ACHN (cell line): ENCODE measurements at regions not wholly inside any gene's neighbourhood (a gene's known extent, or its start where the extent isn't known, plus 50 kb on each side); places are given as distances from the start of the nearest gene placed in this dataset.

Experiments used
- DNase-seq: peaks from one replicate; pipeline ENCODE4 v3.0.0-alpha.2; 2015
- in situ Hi-C: cut with HindIII; loops from 2 replicates; pipeline ENCODE4 v1.10.0; 2017; ENCODE audit warnings: low sequenced_read_pairs, low pct_ligation_motif_present, low pct_unique_long_range_greater_than_20kb

DNA sequence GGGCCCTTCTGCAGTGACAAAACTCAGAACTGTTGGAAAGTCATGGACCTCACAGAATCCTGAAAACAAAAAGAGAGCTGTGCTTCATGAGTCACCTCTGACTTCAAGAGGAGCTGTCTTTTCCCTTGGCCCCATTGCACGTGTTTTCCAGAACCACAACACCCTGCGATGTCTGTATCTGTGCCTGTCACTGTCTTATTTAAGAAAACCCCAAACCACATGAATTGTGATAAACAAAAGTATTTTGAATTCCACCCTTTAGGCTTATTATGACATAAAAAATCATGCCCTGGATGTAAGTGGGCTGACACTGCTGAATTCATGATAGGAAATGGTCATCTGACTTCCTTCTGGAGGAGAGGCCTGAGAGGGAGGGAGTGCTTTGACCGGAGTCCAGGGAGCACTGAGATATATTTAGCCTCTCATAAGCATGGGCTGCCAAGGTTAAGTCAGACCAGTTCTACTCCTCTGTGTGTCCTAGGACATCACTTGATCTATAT lies 96.4 kb upstream of the DUSP22 start:
- in situ Hi-C loops = no loop called here
- no peak for DNase-seq

- DNase-seq = no peak
These were observed 95.7 kb upstream of the DUSP22 start for GRCh38 chr6:196543-196942.

DNA sequence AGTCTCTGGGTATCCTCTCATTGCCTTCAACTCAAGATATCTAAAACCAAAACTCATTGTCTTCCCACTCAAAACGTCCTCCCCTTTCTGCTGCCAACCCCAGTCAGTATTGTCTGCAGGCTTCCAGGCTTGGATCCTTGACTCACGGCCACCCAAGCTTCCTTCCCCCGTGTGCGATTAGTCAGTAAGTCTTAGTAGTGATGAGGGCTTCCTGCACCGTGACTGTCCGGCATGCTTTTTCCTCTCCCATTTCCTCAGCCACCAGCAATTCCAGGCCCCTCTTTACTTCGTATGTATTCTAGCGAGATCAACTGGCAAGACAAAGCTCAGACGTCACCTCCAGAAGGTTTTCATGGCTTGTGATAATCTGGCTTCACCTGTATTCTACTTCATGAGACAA lies 88.6 kb upstream of the DUSP22 start:
- in situ Hi-C loops = no loop called here
- DNase-seq = no peak

More at GRCh38 chr6:196543-196942, 95.7 kb upstream of the DUSP22 start:
- in situ Hi-C loops = no loop called here

GRCh38 chr6:206264-206663 lies 86.0 kb upstream of the DUSP22 start:
- DNase-seq = no peak
- in situ Hi-C loops = no loop called here

DNA sequence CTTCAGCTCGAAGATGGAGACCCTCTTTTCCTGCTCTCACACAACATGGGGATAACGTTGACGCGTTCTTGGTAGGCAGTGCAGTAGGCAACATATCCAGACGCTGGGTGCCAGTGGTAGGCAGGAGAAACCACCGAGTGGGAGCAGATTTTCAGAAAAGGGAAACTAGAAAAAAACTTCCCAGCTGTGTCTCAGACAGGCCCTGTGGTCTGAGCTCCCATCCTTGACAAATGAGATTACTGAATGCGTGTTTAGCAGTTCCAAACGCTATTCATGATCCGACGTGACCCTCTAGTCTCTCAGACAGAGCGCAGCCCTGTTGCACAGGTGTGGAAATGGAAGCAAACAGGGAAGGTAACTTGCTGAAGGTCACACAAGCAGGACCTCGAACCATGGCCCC lies 83.9 kb upstream of the DUSP22 start:
- DNase-seq = no peak
- in situ Hi-C loops = no loop called here

DNA sequence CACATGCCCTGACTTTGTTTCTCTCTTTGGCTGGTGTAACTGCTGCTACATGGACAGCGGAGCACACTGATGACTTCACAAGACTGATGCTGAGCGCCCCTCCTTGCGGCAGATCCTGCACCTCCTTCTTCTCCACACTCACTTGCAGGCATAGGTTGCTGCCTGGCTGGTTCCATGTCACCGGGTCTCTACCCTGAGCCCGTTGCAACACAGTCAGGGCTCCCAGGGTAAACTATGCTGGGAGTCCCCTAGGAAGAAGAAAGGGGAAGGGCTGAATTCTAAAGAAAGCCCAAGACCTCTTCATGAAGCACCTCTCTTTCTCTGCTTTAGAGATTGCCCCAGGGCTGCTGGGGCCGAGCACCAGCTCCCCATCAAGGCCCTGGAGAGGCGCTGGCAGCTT lies 83.3 kb upstream of the DUSP22 start:
- DNase-seq = no peak
- in situ Hi-C loops = no loop called here

GRCh38 chr6:209432-210103 lies 82.7 kb upstream of the DUSP22 start:
- in situ Hi-C loops = no loop called here
- no peak for DNase-seq

DNA sequence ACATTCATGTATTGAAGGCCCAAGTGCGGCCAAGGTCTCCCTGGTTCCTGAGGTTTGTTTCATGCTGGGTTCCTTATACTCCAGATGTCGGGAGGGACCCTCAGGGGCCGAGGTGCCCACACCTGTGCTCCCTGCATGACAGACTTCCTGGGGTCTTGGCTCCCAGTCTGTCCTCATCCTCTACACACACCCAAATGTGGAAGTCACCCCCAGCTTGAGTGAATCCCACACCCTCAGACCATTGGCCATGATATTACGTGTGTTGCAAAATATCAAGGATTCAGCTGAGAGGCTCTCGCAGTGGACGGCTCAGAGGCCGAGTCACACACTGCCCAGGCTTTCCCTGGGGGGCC lies 82.2 kb upstream of the DUSP22 start:
- in situ Hi-C loops = no loop called here
- no peak for DNase-seq

- in situ Hi-C loops = no loop called here
- DNase-seq = no peak
These were observed 81.4 kb upstream of the DUSP22 start for GRCh38 chr6:210778-211374.

DNA sequence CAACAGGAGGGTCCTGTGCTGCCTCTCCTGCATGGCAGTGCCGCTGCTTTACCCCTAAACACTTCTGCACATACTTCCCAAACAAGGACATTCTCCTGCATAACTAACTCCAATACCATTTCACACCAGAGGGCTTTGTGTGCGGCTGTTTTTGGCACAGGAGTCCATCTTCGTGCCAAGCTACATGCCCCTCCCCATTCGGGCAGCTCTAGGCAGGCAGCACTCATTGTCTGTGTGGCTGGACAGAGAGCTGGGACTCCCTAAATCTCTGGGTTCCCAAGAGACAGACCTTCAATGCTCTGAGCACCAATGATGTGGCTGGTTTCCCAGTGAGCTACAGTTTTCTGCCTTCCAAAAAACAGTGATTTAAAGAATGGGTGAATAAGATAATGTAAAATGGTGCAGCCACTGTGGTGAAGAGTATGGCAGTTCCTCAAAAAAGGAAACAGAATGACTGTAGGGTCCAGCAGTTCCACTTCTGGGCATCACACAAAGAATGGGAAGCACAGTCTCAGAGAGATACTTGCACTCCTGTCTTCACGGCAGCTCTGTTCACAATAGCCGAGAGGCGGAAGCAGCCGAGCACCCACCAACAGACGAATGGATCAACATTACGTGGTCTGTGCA lies 80.3 kb upstream of the DUSP22 start:
- in situ Hi-C loops = no loop called here
- DNase-seq = no peak

GRCh38 chr6:213284-213683 lies 79.0 kb upstream of the DUSP22 start:
- DNase-seq = no peak
- in situ Hi-C loops = no loop called here

DNA sequence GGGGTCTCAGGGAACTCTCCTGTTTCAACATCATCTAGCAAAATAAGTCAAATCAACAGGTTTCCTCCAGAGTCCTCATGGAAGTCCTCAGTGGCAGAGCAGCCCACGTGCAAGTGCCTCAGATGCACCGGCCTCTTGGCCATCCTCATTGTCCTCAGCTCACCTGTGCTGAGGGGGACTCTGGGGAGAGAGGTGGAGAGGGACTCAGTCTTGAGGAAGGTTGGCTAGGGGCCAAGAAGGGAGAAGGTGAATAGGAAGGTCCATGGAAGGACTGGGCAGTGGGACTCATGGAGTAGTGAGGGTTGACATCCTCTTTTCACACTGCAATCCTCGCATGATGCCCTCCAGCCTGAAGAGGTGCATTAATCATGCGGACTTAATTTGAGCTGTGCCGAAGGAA lies 77.9 kb upstream of the DUSP22 start:
- no peak for DNase-seq
- in situ Hi-C loops = no loop called here

DNA sequence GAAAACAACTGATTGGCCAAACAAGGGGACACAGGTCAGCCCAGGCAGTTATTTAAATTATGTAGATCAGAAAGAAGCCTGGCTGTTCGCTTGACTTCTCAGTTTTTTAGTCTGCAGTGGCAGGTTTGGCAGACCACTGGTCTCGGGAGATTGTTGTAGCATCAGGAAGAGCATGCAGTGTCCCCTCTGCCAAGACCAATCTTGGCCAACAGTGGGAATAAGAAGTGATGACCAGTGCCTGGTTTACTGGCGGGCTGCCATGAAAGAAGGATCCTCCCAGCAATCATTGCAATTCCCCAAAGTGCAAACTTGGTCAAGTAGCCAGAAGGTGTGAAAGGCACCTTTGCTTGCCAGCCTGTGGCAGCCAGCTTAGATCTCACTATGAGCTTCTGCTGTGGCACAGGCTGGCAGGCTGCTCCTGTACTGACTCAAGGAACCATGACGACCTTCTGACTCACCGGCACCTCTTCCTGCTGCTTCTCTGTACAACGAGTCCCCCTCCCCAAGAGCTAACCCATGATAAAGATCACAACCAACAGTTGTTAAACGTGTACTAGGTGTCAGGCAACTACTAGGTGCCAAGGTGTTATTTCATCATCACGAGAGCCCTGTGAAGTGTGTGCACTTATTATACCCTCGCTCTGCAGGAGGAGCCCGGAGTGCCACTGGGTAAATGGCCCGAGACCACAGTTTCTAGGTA lies 76.8 kb upstream of the DUSP22 start:
- peak; percentile 71 for DNase-seq

DNA sequence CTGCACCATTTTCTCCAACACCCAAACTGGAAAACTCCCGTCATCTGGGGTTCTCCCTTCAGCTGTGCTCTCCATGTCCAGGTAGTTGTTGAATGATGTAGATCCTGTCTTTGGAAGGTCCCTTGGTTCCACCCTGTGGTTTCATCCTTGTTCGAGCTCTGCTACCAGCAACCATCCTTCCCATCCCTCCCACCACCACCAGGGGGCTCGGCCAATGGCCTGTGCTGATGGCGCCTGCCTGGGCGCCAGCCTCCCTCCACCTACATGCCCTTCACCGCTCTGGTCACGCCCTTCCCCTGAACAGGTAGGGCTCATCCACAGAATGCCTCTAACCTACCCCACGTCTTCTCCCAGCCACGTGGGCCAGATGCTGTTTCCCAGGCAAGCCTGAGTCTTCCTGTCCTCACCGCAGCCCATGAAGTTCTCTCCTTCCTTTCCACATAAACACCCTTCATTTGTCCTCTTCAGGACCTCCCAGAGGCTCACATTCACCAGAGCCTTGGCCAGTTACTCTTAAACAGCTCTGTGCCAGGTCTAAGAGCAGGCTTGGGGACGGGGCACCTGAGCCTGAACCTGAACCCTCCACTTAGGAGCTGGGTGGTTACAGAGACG lies 75.1 kb upstream of the DUSP22 start:
- DNase-seq = peak; percentile 22
- in situ Hi-C loops = no loop called here

More for the DNA sequence above, 76.8 kb upstream of the DUSP22 start:
- in situ Hi-C loops = no loop called here

DNA sequence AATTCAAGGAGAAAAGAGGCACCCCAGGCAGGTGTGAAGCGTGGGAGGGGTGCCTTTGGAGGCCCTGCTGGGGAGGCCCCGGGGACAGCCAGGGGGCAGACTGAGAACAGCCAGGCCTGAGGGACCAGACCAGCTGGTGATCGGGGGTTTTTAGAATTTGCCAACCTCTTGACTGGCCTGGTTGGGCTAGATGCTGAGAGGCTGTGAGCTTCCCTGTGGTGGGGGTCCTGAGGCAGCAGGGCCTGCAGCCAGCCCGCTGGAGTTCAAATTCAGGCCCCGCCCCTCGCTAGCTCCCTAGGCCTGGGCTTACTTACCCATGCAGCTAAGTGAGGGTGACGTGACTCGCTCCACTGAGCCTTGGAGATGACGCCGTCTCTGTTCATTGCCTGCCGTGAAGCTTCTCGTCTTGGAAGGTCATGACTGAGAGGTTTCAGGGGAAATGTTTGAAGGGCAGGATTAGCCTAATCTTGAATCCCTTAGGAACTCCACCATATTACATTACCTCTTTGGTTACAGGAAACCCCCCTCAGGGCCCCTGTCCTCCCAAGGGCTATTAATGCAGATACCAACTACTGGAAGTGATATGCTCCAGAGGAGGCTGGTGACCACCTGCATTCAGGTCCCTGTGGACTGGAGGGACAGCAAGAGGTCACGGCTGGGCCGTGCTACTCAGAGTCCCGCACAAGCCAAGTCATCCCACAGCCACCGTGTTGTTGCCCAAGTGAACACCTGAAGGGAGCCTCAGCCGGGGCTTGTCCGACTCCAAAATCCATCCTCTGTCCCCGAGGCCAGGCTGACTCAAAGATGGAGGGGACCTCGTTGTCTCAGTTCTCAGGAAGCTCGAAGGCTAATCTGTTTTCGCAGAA lies 73.9 kb upstream of the DUSP22 start:
- in situ Hi-C loops = no loop called here
- DNase-seq = peak; percentile 76

DNA sequence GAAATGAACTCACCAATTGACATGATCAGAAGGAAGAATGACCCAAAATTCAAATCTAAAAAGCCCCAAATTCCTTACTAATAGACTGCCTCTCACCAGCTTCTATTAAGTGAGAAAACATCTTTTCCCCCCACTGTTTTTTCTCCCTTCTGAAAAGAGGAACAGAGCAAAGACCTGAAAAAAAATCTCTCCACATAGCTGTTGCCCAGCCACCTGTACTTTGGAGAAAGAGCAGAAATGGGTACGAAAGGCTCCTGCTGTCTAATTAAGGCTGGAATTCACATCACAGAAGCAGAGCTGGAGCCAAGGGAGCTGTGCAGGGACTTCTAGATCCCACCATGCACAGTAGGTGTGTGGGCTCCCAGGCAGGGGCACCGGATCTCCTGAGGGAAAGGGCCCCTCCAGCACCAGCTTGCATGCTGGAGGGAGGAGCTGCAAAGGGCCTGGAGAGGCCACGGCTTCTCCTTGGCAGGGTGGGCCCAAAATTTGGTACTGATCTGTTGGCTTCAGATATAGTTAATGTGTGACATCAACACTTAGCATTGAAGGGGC lies 73.2 kb upstream of the DUSP22 start:
- DNase-seq = no peak
- in situ Hi-C loops = no loop called here

DNA sequence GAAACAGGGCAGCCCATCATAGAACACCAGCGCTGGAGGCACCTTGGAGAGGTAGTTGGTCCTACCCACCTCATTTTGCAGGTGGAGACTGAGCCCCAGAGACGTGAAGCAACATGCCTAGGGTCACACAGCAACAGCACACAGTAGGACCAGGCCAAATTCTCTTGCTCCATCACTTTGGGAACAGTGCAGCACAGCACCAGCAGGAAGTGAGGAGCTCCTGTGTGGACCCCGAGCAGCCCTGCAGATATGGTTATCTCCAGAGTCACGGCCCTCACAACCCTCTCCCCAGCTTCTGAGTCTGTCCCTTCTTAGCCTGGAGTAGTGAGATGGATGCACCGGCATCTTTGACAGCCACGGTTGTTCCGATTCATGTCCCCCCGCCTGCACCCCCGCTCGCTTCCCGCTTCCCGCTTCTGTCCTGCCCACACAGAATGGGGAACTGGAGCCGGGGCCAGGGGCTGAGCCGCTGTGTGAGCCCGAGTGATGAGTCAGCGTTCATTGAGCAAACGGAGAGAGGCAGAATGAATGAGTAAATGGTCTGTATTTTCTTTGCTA lies 72.6 kb upstream of the DUSP22 start:
- in situ Hi-C loops = no loop called here
- DNase-seq = peak; percentile 53

- in situ Hi-C loops = no loop called here
- no peak for DNase-seq
These were observed 72.0 kb upstream of the DUSP22 start for GRCh38 chr6:220312-220711.
